Omental fat pad (tissue), 3 donors: ENCODE measurements at regions not wholly inside any gene's neighbourhood (a gene's known extent, or its start where the extent isn't known, plus 50 kb on each side); places are given as distances from the start of the nearest gene placed in this dataset.

ENCODE experiments used
- ATAC-seq: fragments of 150-250 bp; one replicate; pipeline ENCODE4 v1.9.1; 2016; ENCODE audit warnings: mild to moderate bottlenecking, moderate library complexity; ENCODE audit not compliant: low FRiP score
- DNase-seq: peaks from one replicate; pipeline ENCODE4 v3.0.0-alpha.2; 2019; ENCODE audit warnings: low spot score
- TF ChIP-seq, protein P1 (sequence below), 3 donors: fragments of 450-650 bp; IDR thresholded peaks; one replicate each; pipeline ENCODE4 v1.5.1; 2016 to 2017; ENCODE audit warnings: antibody characterized with exemption in 3 of 3, mild to moderate bottlenecking in 3 of 3, moderate library complexity in 2 of 3

DNA sequence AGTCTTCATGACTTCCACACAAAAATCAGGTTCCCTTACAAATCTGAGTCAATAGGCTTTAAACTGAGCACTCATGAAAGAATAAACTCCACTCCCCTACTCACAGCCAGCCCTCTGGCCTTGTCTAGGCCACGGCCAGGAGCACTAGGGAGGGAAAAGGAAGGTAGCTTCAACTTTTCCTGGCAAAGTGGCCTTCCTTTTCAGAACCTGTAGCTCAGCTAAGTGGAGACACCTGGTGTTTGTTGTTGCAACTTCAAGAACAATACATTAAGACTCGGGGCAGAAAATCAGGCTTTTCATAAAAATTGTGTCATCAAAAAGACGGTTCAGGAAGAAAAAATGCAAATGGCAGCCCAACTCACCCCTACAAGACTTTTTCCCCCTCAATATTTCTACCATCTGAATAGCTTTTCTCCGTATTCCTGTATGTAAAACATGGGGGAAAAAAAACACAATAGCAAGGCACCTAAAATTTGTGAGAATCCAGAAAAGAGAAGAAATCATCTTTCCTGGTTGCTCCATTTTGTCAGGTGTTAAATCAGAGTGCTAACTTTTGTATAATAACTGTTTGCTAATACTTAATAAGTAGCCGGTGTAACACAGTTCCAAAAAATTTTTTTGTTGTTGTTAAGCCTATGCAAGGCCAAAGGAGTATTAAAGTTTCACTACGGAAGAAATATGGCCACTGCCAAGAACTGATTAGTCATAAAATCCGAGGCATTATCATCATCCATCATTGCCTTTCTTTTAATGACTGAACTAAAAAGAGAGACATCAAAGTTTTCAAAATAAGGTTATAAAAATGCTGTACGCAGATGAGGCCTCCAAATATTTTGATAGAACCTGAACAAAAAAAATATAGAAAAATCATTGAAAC is 66.2 kb upstream of the ARID5B start:
- no peak for DNase-seq
- peak; percentile 78 for ATAC-seq
- TF ChIP-seq, protein P1, sequence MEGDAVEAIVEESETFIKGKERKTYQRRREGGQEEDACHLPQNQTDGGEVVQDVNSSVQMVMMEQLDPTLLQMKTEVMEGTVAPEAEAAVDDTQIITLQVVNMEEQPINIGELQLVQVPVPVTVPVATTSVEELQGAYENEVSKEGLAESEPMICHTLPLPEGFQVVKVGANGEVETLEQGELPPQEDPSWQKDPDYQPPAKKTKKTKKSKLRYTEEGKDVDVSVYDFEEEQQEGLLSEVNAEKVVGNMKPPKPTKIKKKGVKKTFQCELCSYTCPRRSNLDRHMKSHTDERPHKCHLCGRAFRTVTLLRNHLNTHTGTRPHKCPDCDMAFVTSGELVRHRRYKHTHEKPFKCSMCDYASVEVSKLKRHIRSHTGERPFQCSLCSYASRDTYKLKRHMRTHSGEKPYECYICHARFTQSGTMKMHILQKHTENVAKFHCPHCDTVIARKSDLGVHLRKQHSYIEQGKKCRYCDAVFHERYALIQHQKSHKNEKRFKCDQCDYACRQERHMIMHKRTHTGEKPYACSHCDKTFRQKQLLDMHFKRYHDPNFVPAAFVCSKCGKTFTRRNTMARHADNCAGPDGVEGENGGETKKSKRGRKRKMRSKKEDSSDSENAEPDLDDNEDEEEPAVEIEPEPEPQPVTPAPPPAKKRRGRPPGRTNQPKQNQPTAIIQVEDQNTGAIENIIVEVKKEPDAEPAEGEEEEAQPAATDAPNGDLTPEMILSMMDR (IDR thresholded peaks at IDR 0.05), result no peak

DNA sequence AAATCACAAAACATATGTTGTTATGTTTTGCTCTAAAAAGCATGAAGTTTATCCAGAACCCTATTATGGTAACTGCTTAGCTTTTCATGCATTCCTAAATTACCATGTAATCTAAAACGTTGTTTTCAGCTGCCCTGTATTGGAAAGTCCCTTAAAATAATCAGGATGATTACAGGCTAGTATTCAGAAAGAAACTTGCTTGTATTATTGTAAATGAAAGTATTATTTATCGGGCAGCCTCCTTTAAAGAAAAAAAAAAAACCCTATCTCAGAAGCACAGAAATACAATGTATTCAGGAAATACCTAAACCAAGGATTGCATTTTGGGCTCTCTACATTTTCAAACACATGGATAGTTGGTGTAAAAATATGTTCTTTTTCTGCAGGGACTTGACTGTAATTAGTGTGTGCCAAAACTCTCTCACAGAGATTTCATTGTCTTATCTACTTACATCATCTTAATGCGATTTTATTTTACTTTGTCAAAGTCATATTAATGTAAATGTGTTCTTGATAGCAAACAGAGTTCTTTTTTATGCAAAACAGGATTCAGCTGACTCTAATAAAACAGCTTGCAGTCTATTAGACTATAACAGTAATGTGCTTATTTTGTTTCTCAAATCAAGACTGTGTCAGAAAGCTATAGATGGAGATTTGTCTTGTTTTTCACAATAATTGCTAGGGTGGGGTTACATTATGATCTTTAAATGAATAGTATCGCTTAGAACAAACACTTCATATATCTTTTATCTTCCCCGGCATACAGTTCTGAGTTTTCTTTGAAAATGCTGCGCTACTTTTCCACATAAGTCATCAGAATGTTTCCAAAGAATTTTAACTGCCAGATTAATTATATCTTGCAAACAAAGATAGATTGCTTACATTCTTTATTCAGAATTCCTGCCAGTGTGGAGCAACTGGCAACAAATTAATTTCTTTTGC is 65.3 kb upstream of the ARID5B start:
- TF ChIP-seq, protein P1 (IDR thresholded peaks at IDR 0.05), result no peak
- DNase-seq (no peak), ATAC-seq (peak; percentile 45)

DNA sequence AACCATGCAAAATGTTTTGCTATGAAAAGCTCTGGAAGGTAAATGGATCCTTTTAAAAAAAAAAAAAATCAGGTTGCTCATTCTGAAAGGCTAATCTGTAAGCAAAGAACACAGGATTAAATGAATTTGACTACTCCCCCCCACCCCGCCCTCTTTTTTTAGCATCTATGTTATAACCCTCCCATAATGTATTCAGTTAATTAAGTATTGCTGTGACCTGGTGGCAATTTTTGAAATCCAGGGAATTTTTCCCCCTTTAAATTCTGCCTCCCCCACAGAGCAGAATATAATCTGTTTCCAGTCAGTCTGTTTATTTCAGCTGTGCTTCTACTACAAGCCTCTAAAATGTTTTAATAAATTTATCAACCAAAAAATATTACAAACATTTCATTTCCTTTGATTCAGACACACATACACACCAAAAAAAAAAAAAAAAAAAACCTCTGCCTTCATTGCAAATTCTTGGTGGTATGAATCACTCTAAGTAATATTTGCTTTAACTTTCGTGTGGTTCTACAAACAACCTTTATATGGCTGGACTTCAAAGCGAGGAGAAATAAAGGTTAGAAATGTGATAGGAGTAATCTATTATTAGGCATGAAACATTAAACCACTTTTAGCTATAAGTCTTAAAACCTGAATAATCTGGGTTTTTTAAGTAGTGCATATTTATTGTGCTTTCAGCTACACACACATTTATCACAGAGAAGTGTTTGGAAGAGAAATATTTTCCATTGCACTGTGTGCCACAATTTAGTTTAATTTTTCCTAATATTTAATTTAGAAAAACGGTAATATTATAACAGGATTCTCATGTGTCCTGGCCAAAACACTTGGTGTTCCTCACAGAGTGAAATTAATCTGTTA is 64.4 kb upstream of the ARID5B start:
- ATAC-seq (peak; percentile 23), DNase-seq (no peak)
- TF ChIP-seq, protein P1 (IDR thresholded peaks at IDR 0.05), result no peak

DNA sequence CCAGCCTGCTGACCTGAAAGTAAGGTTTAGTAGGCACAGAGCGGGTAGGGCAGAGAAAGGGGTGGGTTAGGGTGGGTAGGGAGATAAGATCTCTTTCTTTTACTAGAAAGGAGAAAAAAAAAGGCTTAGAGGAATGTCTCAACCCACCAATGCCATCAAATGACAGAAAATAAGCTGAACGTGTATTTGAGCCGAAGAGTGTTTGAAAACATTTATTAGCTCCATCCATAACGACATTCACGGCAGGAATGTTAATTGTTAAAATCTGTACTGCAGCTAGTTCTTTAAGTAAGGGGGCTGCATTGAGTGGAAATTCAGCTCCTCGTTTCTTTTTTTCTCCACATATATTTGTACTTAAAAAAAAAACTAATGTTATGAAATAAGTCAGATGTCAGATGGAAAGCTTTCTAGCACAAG is 63.7 kb upstream of the ARID5B start:
- no peak for DNase-seq
- no peak for ATAC-seq
- TF ChIP-seq, protein P1 (IDR thresholded peaks at IDR 0.05), result no peak

DNA sequence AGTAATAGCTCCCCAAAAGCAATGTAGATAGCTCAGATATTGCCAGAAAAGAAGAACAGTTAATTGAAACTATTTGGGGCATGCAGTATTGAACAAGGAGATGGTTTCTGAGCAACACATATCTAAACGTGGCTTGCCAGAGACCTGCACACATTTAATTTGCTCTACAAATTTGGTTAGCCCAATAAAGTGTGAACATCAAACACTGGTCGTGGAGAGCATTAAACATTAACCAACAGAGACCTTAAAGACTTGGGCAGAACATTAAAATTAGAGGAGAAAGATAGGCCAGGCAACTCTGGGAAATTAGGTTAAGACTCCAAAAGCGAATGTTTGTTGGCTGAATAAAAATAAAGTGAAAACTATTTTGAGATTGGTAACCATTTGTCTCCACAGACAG is 61.6 kb upstream of the ARID5B start:
- TF ChIP-seq, protein P1 (IDR thresholded peaks at IDR 0.05), result no peak
- ATAC-seq (no peak), DNase-seq (no peak)

DNA sequence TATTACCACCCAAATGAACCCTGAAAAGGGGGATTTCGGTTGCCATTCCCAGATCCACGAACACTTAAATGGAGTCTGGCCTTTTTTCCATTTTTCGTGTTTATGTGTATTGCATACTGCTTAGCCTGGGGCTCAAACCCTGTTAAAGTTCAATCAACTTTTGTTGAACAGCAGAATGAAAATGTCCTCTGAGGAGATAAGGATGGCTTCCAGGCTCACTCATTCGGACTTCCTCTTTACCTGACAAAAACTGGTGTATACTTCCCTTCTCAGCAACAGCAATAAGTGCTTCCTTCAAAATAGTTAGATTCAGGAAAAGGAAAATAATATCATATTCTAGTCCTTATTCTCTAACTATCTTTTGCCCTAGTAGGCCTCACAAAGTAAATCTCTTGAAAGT is 61.1 kb upstream of the ARID5B start:
- ATAC-seq, result no peak
- TF ChIP-seq, protein P1 (IDR thresholded peaks at IDR 0.05), result no peak
- no peak for DNase-seq
